Thoracic aorta (tissue), 2 donors: ENCODE measurements at regions not wholly inside any gene's neighbourhood (a gene's known extent, or its start where the extent isn't known, plus 50 kb on each side); places are given as distances from the start of the nearest gene placed in this dataset.

Experiments
- ATAC-seq: fragments of 150-250 bp; one replicate; pipeline ENCODE4 v1.8.0; 2017; ENCODE audit warnings: low read depth; ENCODE audit not compliant: insufficient number of reproducible peaks, low FRiP score
- DNase-seq: peaks from one replicate; pipeline ENCODE4 v3.0.0-alpha.2; 2020; ENCODE audit warnings: low spot score
- H3K27ac ChIP-seq, 2 donors: fragments of 200-600 bp; sonication (generic); 1 replicate in 1 of 2; 2 replicates in 1 of 2; pipeline ENCODE4 v1.5.1; 2016; ENCODE audit warnings: mild to moderate bottlenecking in 2 of 2, moderate library complexity in 2 of 2
- H3K27me3 ChIP-seq: fragments of 200-600 bp; sonication (generic); replicated peaks from 2 replicates; pipeline ENCODE4 v1.6.0; 2016; ENCODE audit warnings: mild to moderate bottlenecking; ENCODE audit not compliant: insufficient read depth
- H3K36me3 ChIP-seq: fragments of 200-600 bp; sonication (generic); one replicate; pipeline ENCODE4 v1.5.1; 2016
- H3K4me1 ChIP-seq, 2 donors: fragments of 200-600 bp; sonication (generic); 1 replicate in 1 of 2; 2 replicates in 1 of 2; pipeline versions ENCODE4 v1.5.1 to v1.6.0; 2016; ENCODE audit warnings: low read depth in 2 of 2, mild to moderate bottlenecking in 1 of 2; ENCODE audit not compliant: control insufficient read depth in 1 of 2
- H3K4me3 ChIP-seq: fragments of 200-600 bp; sonication (generic); 2 replicates; pipeline ENCODE4 v1.5.1; 2016; ENCODE audit warnings: mild to moderate bottlenecking
- H3K9me3 ChIP-seq: fragments of 200-600 bp; sonication (generic); 2 replicates; pipeline ENCODE4 v1.5.1; 2016
- TF ChIP-seq, protein P1 (sequence below): fragments of 200-600 bp; sonication (generic); IDR thresholded peaks from one replicate; pipeline ENCODE4 v1.5.1; 2019; ENCODE audit warnings: antibody characterized with exemption

GRCh38 chr14:82657186-82657675 is 1123.6 kb upstream of the SEL1L start:
- TF ChIP-seq, protein P1, sequence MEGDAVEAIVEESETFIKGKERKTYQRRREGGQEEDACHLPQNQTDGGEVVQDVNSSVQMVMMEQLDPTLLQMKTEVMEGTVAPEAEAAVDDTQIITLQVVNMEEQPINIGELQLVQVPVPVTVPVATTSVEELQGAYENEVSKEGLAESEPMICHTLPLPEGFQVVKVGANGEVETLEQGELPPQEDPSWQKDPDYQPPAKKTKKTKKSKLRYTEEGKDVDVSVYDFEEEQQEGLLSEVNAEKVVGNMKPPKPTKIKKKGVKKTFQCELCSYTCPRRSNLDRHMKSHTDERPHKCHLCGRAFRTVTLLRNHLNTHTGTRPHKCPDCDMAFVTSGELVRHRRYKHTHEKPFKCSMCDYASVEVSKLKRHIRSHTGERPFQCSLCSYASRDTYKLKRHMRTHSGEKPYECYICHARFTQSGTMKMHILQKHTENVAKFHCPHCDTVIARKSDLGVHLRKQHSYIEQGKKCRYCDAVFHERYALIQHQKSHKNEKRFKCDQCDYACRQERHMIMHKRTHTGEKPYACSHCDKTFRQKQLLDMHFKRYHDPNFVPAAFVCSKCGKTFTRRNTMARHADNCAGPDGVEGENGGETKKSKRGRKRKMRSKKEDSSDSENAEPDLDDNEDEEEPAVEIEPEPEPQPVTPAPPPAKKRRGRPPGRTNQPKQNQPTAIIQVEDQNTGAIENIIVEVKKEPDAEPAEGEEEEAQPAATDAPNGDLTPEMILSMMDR, result no peak
- no peak for ATAC-seq
- Histone ChIP-seq H3K27ac (no peak overlapping the region), H3K9me3 (no peaks in the 10 kb centered on the region), H3K4me3 (no peak overlapping the region), H3K4me1 (no peaks in the 10 kb centered on the region), H3K27me3 (no peaks in the 10 kb centered on the region), H3K36me3 (no peaks in the 10 kb centered on the region)
- no peak for DNase-seq

DNA sequence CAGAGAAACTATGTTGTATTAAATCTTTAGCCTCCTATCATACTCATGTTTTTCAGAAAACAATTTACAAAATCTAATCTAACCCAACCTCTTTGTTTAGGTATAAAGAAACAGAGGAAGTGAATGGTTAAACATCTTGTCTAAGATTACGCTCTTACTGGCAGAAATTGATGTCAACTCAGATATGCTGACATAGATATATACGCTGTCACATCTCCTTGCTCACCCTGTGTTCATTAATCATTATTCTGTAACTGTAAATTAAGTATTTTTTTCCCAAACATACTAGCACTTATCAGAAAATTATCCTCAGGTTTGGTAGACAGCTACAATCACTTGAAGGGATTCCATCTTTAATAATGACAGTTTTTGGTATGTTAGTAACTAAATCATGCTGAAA is 1127.6 kb upstream of the SEL1L start:
- DNase-seq (no peak), ATAC-seq (no peak)
- Histone ChIP-seq H3K27me3 (no peaks in the 10 kb centered on the region), H3K9me3 (no peaks in the 10 kb centered on the region), H3K36me3 (no peaks in the 10 kb centered on the region), H3K4me1 (no peaks in the 10 kb centered on the region), H3K4me3 (no peak overlapping the region), H3K27ac (no peak overlapping the region)
- TF ChIP-seq, protein P1, result no peak

- no peak overlapping the region for H3K4me3 ChIP-seq
- ATAC-seq (no peak), DNase-seq (no peak)
- H3K4me1 ChIP-seq, result peaks cover 5 to 29% of the 10 kb centered on the region in 2 donors
- H3K27me3 ChIP-seq, result no peaks in the 10 kb centered on the region
- H3K9me3 ChIP-seq, result no peaks in the 10 kb centered on the region
- H3K27ac ChIP-seq, result peak overlapping the region in 1 of 2 donors; percentile 34
- TF ChIP-seq, protein P1, result no peak
- H3K36me3 ChIP-seq, result no peaks in the 10 kb centered on the region
Observed at GRCh38 chr14:82667006-82667405, 1133.4 kb upstream of the SEL1L start.

DNA sequence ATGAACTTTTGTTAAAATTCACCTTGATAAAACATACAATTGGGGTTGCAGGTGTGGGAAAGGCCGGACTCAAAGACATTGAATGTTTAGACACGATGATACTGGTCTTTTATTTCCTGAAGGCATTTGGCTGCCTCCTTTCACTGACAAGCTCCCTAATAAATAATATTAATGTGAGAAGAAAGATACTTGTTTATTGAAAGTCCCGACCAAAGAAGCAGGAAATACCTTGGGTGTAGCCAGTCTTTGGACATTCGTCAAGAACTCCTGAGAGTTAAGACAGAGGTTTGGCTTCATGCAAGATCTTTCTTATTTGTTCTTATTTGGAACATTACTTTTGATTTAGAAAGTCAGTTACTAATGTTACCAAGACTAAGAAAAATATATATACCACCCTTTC is 1133.8 kb upstream of the SEL1L start:
- no peak for ATAC-seq
- Histone ChIP-seq H3K27me3 (no peaks in the 10 kb centered on the region), H3K9me3 (no peaks in the 10 kb centered on the region), H3K36me3 (no peaks in the 10 kb centered on the region), H3K4me3 (no peak overlapping the region), H3K4me1 (peaks cover 5 to 29% of the 10 kb centered on the region in 2 donors), H3K27ac (peak overlapping the region; percentile 17 to 34)
- TF ChIP-seq, protein P1, result no peak
- no peak for DNase-seq

GRCh38 chr14:82676403-82676802 is 1142.8 kb upstream of the SEL1L start:
- TF ChIP-seq, protein P1, result no peak
- Histone ChIP-seq H3K4me1 (peaks cover 0 to 7% of the 10 kb centered on the region in 2 donors), H3K36me3 (no peaks in the 10 kb centered on the region), H3K4me3 (no peak overlapping the region), H3K9me3 (no peaks in the 10 kb centered on the region), H3K27me3 (no peaks in the 10 kb centered on the region), H3K27ac (no peak overlapping the region)
- no peak for DNase-seq
- ATAC-seq, result no peak
